CD14-positive monocyte (primary cell): ENCODE measurements at regions not wholly inside any gene's neighbourhood (a gene's known extent, or its start where the extent isn't known, plus 50 kb on each side); places are given as distances from the start of the nearest gene placed in this dataset.

Experiments used
- DNase-seq, 3 donors: peaks; one replicate each; pipeline ENCODE4 v3.0.0-alpha.2; 2011 to 2022
- H2AFZ ChIP-seq: 2 replicates; pipeline ENCODE4 v1.6.0; 2012; ENCODE audit warnings: mild to moderate bottlenecking, low read depth, low read length, inconsistent platforms; ENCODE audit not compliant: insufficient read depth, poor library complexity, severe bottlenecking
- H3K27ac ChIP-seq, 2 donors: 1 replicate in 1 of 2; 2 replicates in 1 of 2; pipeline ENCODE4 v1.5.1; 2012 to 2013; ENCODE audit warnings: low read length in 2 of 2, control low read depth in 1 of 2, inconsistent platforms in 1 of 2, low read depth in 1 of 2, mild to moderate bottlenecking in 1 of 2
- H3K27me3 ChIP-seq, 2 donors: one replicate each; pipeline versions ENCODE4 v1.6.0 to v1.6.1; 2011 to 2013; ENCODE audit warnings: low read length in 2 of 2; ENCODE audit not compliant: control insufficient read depth in 2 of 2, insufficient read depth in 2 of 2
- H3K36me3 ChIP-seq, 2 donors: replicated peaks in 1 of 2; 1 replicate in 1 of 2; 2 replicates in 1 of 2; pipeline versions ENCODE4 v1.5.1 to v1.6.1; 2012 to 2013; ENCODE audit warnings: low read length in 2 of 2, control low read depth in 1 of 2, inconsistent platforms in 1 of 2, mild to moderate bottlenecking in 1 of 2; ENCODE audit not compliant: insufficient read depth in 2 of 2, control insufficient read depth in 1 of 2
- H3K4me1 ChIP-seq, 2 donors: 1 replicate in 1 of 2; 2 replicates in 1 of 2; pipeline versions ENCODE4 v1.5.1 to v1.6.1; 2012 to 2013; ENCODE audit warnings: low read length in 2 of 2, control low read depth in 1 of 2, inconsistent platforms in 1 of 2, mild to moderate bottlenecking in 1 of 2, moderate library complexity in 1 of 2; ENCODE audit not compliant: insufficient read depth in 2 of 2, control insufficient read depth in 1 of 2
- H3K4me2 ChIP-seq: replicated peaks from 2 replicates; pipeline ENCODE3; 2012; ENCODE audit warnings: low read length, moderate library complexity, mild to moderate bottlenecking; ENCODE audit not compliant: poor library complexity, severe bottlenecking; ENCODE audit errors: extremely low read depth
- H3K4me3 ChIP-seq, 3 experiments: fragments of 200-600 bp in 1 of 3; sonication (generic) in 1 of 3; replicated peaks in 1 of 3; 1 replicate in 2 of 3; 2 replicates in 1 of 3; pipeline ENCODE4 v1.5.1; 2011 to 2013; ENCODE audit warnings: low read length in 3 of 3, mild to moderate bottlenecking in 3 of 3, control low read depth in 2 of 3, low read depth in 2 of 3, inconsistent platforms in 1 of 3, moderate library complexity in 1 of 3
- H3K79me2 ChIP-seq: 2 replicates; pipeline ENCODE4 v1.6.0; 2012; ENCODE audit warnings: mild to moderate bottlenecking, control low read depth, inconsistent platforms, low read length, moderate library complexity; ENCODE audit not compliant: insufficient read depth
- H3K9ac ChIP-seq: 2 replicates; pipeline ENCODE4 v1.6.0; 2017; ENCODE audit warnings: low read length, mild to moderate bottlenecking; ENCODE audit not compliant: insufficient read depth, poor library complexity, severe bottlenecking
- H3K9me3 ChIP-seq, 2 donors: replicated peaks in 1 of 2; 1 replicate in 1 of 2; 2 replicates in 1 of 2; pipeline versions ENCODE4 v1.5.1 to v1.6.1; 2012 to 2013; ENCODE audit warnings: low read length in 2 of 2, control low read depth in 1 of 2; ENCODE audit not compliant: control insufficient read depth in 1 of 2, insufficient read depth in 1 of 2
- H4K20me1 ChIP-seq: 2 replicates; pipeline ENCODE4 v1.6.0; 2012; ENCODE audit warnings: mild to moderate bottlenecking, low read length, control low read depth, moderate library complexity; ENCODE audit not compliant: insufficient read depth
- H3K27ac Mint-ChIP-seq, 7 donors: one replicate each; pipeline ENCODE4 v1.8.0; 2020; ENCODE audit warnings: mild to moderate bottlenecking in 7 of 7, mixed read lengths in 7 of 7, moderate library complexity in 6 of 7, inconsistent platforms in 2 of 7
- H3K27me3 Mint-ChIP-seq, 3 donors: one replicate each; pipeline ENCODE4 v1.8.0; 2021 to 2022; ENCODE audit warnings: low read depth in 3 of 3, mild to moderate bottlenecking in 3 of 3, mixed read lengths in 3 of 3, moderate library complexity in 3 of 3, inconsistent platforms in 1 of 3
- H3K36me3 Mint-ChIP-seq, 2 donors: one replicate each; pipeline ENCODE4 v1.8.0; 2020; ENCODE audit warnings: mixed read lengths in 2 of 2, inconsistent platforms in 1 of 2, mild to moderate bottlenecking in 1 of 2
- H3K4me1 Mint-ChIP-seq: one replicate; pipeline ENCODE4 v1.8.0; 2020; ENCODE audit warnings: mild to moderate bottlenecking, mixed read lengths
- H3K4me3 Mint-ChIP-seq, 2 donors: one replicate each; pipeline ENCODE4 v1.8.0; 2020; ENCODE audit warnings: mild to moderate bottlenecking in 2 of 2, mixed read lengths in 2 of 2, moderate library complexity in 1 of 2
- H3K9me3 Mint-ChIP-seq, 7 donors: one replicate each; pipeline ENCODE4 v1.8.0; 2020 to 2022; ENCODE audit warnings: mixed read lengths in 7 of 7, mild to moderate bottlenecking in 6 of 7, moderate library complexity in 6 of 7, inconsistent platforms in 2 of 7
- CTCF ChIP-seq: fragments of 200-600 bp; IDR thresholded peaks from one replicate; pipeline ENCODE4 v1.8.0; 2022; ENCODE audit warnings: antibody characterized with exemption, mild to moderate bottlenecking
- WGBS: methylation state at CpG from one replicate; pipeline ENCODE4 v1.1.5; 2013; ENCODE audit warnings: missing lambda C conversion rate; ENCODE audit not compliant: insufficient coverage; 5-methylcytosine and 5-hydroxymethylcytosine counted together
- intact Hi-C, 2 donors: fragments of 100-400 bp; cut with micrococcal nuclease; formaldehyde crosslinking; loops; one replicate each; pipeline versions ENCODE4 v1.15.0 to v1.15.1; 2023

DNA sequence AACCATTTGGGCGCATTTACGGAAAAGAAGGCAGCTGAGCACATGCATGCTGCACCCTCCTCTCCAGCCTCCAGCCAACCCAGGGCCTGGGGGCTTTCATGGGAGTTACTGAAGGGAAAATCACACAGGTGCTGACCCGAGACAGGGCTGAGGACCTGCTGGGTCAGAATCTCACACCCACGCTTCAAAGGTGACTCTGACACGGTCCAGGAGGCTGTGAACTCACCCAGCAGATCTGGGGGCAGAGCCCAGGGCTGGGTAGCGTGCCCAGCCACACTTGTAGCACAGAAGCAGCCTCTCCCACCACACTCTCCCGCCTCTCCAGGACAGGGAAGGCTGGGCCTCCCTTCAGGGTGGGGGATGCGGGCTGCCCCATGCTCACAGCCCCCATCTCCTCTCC is 347.6 kb downstream of the CTTN start:
- H3K9ac ChIP-seq: no peak overlapping the region
- H3K27ac ChIP-seq: no peak overlapping the region
- Mint-ChIP-seq H3K9me3 (peaks cover 15 to 26% (median 23%) of the 10 kb centered on the region in 7 donors), H3K4me3 (no peak overlapping the region), H3K4me1 (no peaks in the 10 kb centered on the region), H3K27ac (no peak overlapping the region), H3K27me3 (peaks cover 7 to 9% (median 8%) of the 10 kb centered on the region in 3 donors), H3K36me3 (no peaks in the 10 kb centered on the region)
- DNase-seq: no peak
- intact Hi-C loops: no loop called here
- no peaks in the 10 kb centered on the region for H4K20me1 ChIP-seq
- no peak overlapping the region for H3K4me2 ChIP-seq
- no peaks in the 10 kb centered on the region for H3K27me3 ChIP-seq
- 81% methylated on average over 4 of the region's 8 CpGs for WGBS
- no peaks in the 10 kb centered on the region for H3K79me2 ChIP-seq
- peaks cover 21 to 22% of the 10 kb centered on the region in 2 donors for H3K9me3 ChIP-seq
- H3K4me3 ChIP-seq: no peak overlapping the region
- no peak for TF ChIP-seq CTCF
- H3K36me3 ChIP-seq: no peaks in the 10 kb centered on the region
- no peak overlapping the region for H2AFZ ChIP-seq
- H3K4me1 ChIP-seq: no peaks in the 10 kb centered on the region

DNA sequence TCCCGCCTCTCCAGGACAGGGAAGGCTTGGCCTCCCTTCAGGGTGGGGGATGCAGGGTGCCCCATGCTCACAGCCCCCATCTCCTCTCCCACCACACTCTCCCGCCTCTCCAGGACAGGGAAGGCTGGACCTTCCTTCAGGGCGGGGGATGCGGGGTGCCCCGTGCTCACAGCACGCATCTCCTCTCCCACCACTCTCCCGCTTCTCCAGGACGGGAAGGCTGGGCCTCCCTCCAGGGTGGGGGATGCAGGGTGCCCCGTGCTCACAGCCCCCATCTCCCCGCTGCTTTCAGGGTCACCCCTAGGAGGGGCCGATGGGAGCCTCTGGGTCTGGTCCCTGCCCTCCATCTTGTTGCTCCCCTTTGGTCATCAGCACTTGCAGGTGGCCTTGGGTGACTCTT is 348.0 kb downstream of the CTTN start:
- Histone ChIP-seq H3K4me1 (no peaks in the 10 kb centered on the region), H3K36me3 (no peaks in the 10 kb centered on the region), H3K79me2 (no peaks in the 10 kb centered on the region), H3K9me3 (peaks cover 21 to 26% of the 10 kb centered on the region in 2 donors), H2AFZ (no peak overlapping the region), H3K27ac (no peak overlapping the region), H3K27me3 (no peaks in the 10 kb centered on the region), H4K20me1 (no peaks in the 10 kb centered on the region), H3K9ac (no peak overlapping the region), H3K4me2 (no peak overlapping the region), H3K4me3 (no peak overlapping the region)
- 94% methylated on average over 7 of the region's 11 CpGs for WGBS
- H3K9me3 Mint-ChIP-seq: peaks cover 19 to 30% (median 27%) of the 10 kb centered on the region in 7 donors
- H3K4me3 Mint-ChIP-seq: no peak overlapping the region
- no peak for DNase-seq
- peaks cover 4 to 9% (median 8%) of the 10 kb centered on the region in 3 donors for H3K27me3 Mint-ChIP-seq
- no peaks in the 10 kb centered on the region for H3K4me1 Mint-ChIP-seq
- H3K27ac Mint-ChIP-seq: no peak overlapping the region
- intact Hi-C loops: no loop called here
- H3K36me3 Mint-ChIP-seq: no peaks in the 10 kb centered on the region
- TF ChIP-seq CTCF: no peak
